SH-SY5Y (cell line): ENCODE measurements at regions not wholly inside any gene's neighbourhood (a gene's known extent, or its start where the extent isn't known, plus 50 kb on each side); places are given as distances from the start of the nearest gene placed in this dataset.

ENCODE experiments used
- GATA2 ChIP-seq: IDR thresholded peaks from 2 replicates; pipeline ENCODE4 v1.6.1; 2011; ENCODE audit warnings: mild to moderate bottlenecking, low read depth, low read length
- GATA3 ChIP-seq: IDR thresholded peaks from 2 replicates; pipeline ENCODE4 v1.6.1; 2011; ENCODE audit warnings: low read depth, mild to moderate bottlenecking, low read length, moderate library complexity

GRCh38 chr12:124224535-124225110, 70.3 kb upstream of the RFLNA start:
- TF ChIP-seq GATA3 (no peak), GATA2 (no peak)

- TF ChIP-seq GATA3 (no peak), GATA2 (no peak)
Measured at GRCh38 chr12:124225730-124226129, 69.2 kb upstream of the RFLNA start.

GRCh38 chr12:124227951-124228711, 66.8 kb upstream of the RFLNA start:
- TF ChIP-seq GATA2, result no peak

GRCh38 chr12:124229520-124229919, 65.4 kb upstream of the RFLNA start:
- TF ChIP-seq GATA3, result no peak
- no peak for TF ChIP-seq GATA2

- TF ChIP-seq GATA3 (no peak), GATA2 (no peak)
Measured at GRCh38 chr12:124230117-124230757, 64.7 kb upstream of the RFLNA start.

- TF ChIP-seq GATA2 (no peak), GATA3 (no peak)
Measured at GRCh38 chr12:124230789-124231188, 64.1 kb upstream of the RFLNA start.

GRCh38 chr12:124231980-124232653, 62.8 kb upstream of the RFLNA start:
- TF ChIP-seq GATA3, result no peak
- TF ChIP-seq GATA2, result no peak

- TF ChIP-seq GATA2 (no peak), GATA3 (no peak)
Measured at GRCh38 chr12:124232654-124232987, 62.3 kb upstream of the RFLNA start.

GRCh38 chr12:124233041-124233796, 61.7 kb upstream of the RFLNA start:
- no peak for TF ChIP-seq GATA2
- no peak for TF ChIP-seq GATA3

GRCh38 chr12:124233846-124234640, 60.9 kb upstream of the RFLNA start:
- TF ChIP-seq GATA2 (no peak), GATA3 (no peak)

- TF ChIP-seq GATA3 (no peak), GATA2 (no peak)
Measured at GRCh38 chr12:124236625-124237031, 58.3 kb upstream of the RFLNA start.

- TF ChIP-seq GATA2, result no peak
- no peak for TF ChIP-seq GATA3
Measured at GRCh38 chr12:124238886-124239285, 56.0 kb upstream of the RFLNA start.

GRCh38 chr12:124240493-124240892, 54.4 kb upstream of the RFLNA start:
- no peak for TF ChIP-seq GATA3
- TF ChIP-seq GATA2, result no peak
